ENCODE measurements at regions not wholly inside any gene's neighbourhood (a gene's known extent, or its start where the extent isn't known, plus 50 kb on each side); places are given as distances from the start of the nearest gene placed in this dataset.
A peak's percentile ranks its signal among the peaks of the same experiment; 100 is the strongest.

GRCh38 chr6:168884646-168885086 is 369.0 kb downstream of the THBS2 start:
- POLR2A ChIA-PET (ENCODE audit: unreplicated experiment), result no interaction called here
- WGBS, 2 experiments (ENCODE audit: extremely low coverage in 2 of 2, insufficient read length in 1 of 2), result 4% methylated on average over 22 of the region's 37 CpGs; no CpG with 5 or more reads in 1 of the 2 experiments
- Histone ChIP-seq H3K9ac (ENCODE audit: low read depth, low read length) (no peak overlapping the region), H3K9me1 (ENCODE audit: insufficient read depth, low read length) (no peaks in the 10 kb centered on the region), H2BK120ac (ENCODE audit: low read depth, low read length) (no peak overlapping the region), H2AK5ac (ENCODE audit: low read depth, low read length) (no peak overlapping the region), H3K4me1 (ENCODE audit: control insufficient read depth, insufficient read depth, low read length) (no peaks in the 10 kb centered on the region), H3K79me1 (ENCODE audit: low read depth in 1 of 2, low read length in 2 of 2) (no peaks in the 10 kb centered on the region), H4K91ac (ENCODE audit: insufficient read depth, low read depth, low read length) (no peak overlapping the region), H3K4me3 (ENCODE audit: insufficient read depth, low read depth, low read length) (no peak overlapping the region), H2BK5ac (ENCODE audit: low read depth, low read length, poor library complexity, severe bottlenecking) (no peak overlapping the region), H2AFZ (replicated peaks; ENCODE audit: low read length, poor library complexity) (no peak overlapping the region), H3K14ac (replicated peaks; ENCODE audit: low read depth, low read length) (no peak overlapping the region), H3K27ac (ENCODE audit: insufficient read depth, low read length) (no peak overlapping the region), H3K27me3 (ENCODE audit: control insufficient read depth, insufficient read depth, low read length) (no peaks in the 10 kb centered on the region; the same call in 1 of the 2 replicates), H4K20me1 (ENCODE audit: insufficient read depth, low read length) (no peaks in the 10 kb centered on the region), H4K5ac (ENCODE audit: low read depth, low read length) (no peak overlapping the region), H3K9me3 (ENCODE audit: control insufficient read depth, insufficient read depth, low read length) (no peaks in the 10 kb centered on the region), H3K56ac (ENCODE audit: extremely low read depth, insufficient read depth, low read length) (no peak overlapping the region), H2BK20ac (ENCODE audit: low read depth, low read length) (no peak overlapping the region), H3K36me3 (ENCODE audit: control insufficient read depth, insufficient read depth, low read length) (no peaks in the 10 kb centered on the region), H3K4ac (ENCODE audit: low read depth, low read length) (no peak overlapping the region), H3K4me2 (ENCODE audit: low read depth, low read length) (peak overlapping the region; percentile 23; the same call in 1 of the 2 replicates), H3K23ac (ENCODE audit: low read depth, low read length) (no peak overlapping the region), H2AK9ac (replicated peaks; ENCODE audit: low read depth, low read length, poor library complexity) (no peak overlapping the region), H4K8ac (ENCODE audit: low read depth in 2 of 2, low read length in 2 of 2) (no peak overlapping the region), H2BK15ac (ENCODE audit: low read depth, low read length) (no peak overlapping the region), H3K18ac (ENCODE audit: low read depth, low read length) (no peak overlapping the region)
- ATAC-seq (ENCODE audit: low read depth) (peak; percentile 87), DNase-seq (peak; percentile 5)
- dilution Hi-C loops (cut with HindIII; ENCODE audit: low sequenced_read_pairs, unreplicated experiment) (no loop called here), intact Hi-C loops (cut with micrococcal nuclease) (loop anchor here (1.0 to 10.0 kb wide), 2 partner anchors 820 to 976 kb away; no protein-coding TSS in a partner anchor), in situ Hi-C loops (cut with MboI; ENCODE audit: low sequenced_read_pairs) (loop anchor here (25.0 kb wide), 1 partner anchor 972 kb away; no protein-coding TSS in a partner anchor)
- no TSS peak for BruUV-seq (replicated peaks)
- TF ChIP-seq POLR2A (IDR thresholded peaks at IDR 0.05; ENCODE audit: low read depth, low read length) (no peak), NFE2L2 (IDR thresholded peaks at IDR 0.05; ENCODE audit: low read depth, low read length) (no peak), ELK1 (IDR thresholded peaks at IDR 0.05; ENCODE audit: borderline replicate concordance, low read depth, low read length) (no peak), MAFK (IDR thresholded peaks at IDR 0.05; ENCODE audit: low read depth, low read length) (no peak), RAD21 (IDR thresholded peaks at IDR 0.05; ENCODE audit: low read length) (peak; percentile 59), SMC3 (IDR thresholded peaks at IDR 0.05; ENCODE audit: low read depth, low read length) (peak; percentile 41)
- TF ChIP-seq, protein P1, sequence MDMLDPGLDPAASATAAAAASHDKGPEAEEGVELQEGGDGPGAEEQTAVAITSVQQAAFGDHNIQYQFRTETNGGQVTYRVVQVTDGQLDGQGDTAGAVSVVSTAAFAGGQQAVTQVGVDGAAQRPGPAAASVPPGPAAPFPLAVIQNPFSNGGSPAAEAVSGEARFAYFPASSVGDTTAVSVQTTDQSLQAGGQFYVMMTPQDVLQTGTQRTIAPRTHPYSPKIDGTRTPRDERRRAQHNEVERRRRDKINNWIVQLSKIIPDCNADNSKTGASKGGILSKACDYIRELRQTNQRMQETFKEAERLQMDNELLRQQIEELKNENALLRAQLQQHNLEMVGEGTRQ (IDR thresholded peaks at IDR 0.05; ENCODE audit: low read depth, low read length), result no peak
- TF ChIP-seq, protein P2, sequence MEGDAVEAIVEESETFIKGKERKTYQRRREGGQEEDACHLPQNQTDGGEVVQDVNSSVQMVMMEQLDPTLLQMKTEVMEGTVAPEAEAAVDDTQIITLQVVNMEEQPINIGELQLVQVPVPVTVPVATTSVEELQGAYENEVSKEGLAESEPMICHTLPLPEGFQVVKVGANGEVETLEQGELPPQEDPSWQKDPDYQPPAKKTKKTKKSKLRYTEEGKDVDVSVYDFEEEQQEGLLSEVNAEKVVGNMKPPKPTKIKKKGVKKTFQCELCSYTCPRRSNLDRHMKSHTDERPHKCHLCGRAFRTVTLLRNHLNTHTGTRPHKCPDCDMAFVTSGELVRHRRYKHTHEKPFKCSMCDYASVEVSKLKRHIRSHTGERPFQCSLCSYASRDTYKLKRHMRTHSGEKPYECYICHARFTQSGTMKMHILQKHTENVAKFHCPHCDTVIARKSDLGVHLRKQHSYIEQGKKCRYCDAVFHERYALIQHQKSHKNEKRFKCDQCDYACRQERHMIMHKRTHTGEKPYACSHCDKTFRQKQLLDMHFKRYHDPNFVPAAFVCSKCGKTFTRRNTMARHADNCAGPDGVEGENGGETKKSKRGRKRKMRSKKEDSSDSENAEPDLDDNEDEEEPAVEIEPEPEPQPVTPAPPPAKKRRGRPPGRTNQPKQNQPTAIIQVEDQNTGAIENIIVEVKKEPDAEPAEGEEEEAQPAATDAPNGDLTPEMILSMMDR (conservative IDR thresholded peaks at IDR 0.05; ENCODE audit: low read depth, low read length), result peak; percentile 53
- CTCF ChIA-PET, result no interaction called here
